ENCODE measurements at regions not wholly inside any gene's neighbourhood (a gene's known extent, or its start where the extent isn't known, plus 50 kb on each side); places are given as distances from the start of the nearest gene placed in this dataset.

- Histone ChIP-seq H3K4me2 (no peak overlapping the region), H3K9me2 (no peaks in the 10 kb centered on the region), H2AFZ (ENCODE audit: low read depth) (no peak overlapping the region), H3F3A (replicated peaks; ENCODE audit: insufficient read depth) (no peaks in the 10 kb centered on the region), H3K36me3 (replicated peaks in 1 of 2; ENCODE audit: control insufficient read depth in 1 of 2, insufficient read depth in 2 of 2, low read length in 1 of 2) (no peaks in the 10 kb centered on the region), H3K27ac (ENCODE audit: low read depth in 2 of 2, low read length in 1 of 2) (no peak overlapping the region), H3K4me3 (ENCODE audit: low read depth in 2 of 2, low read length in 1 of 2) (no peak overlapping the region), H3K27me3 (ENCODE audit: insufficient read depth) (no peaks in the 10 kb centered on the region), H3K9me3 (no peaks in the 10 kb centered on the region), H3K4me1 (ENCODE audit: control insufficient read depth in 1 of 2, insufficient read depth in 2 of 2, low read depth in 1 of 2, low read length in 1 of 2) (peaks cover 0 to 6% of the 10 kb centered on the region in 2 experiments; a peak in 2 of 4 replicates), H4K20me1 (ENCODE audit: insufficient read depth) (no peaks in the 10 kb centered on the region), H3K79me2 (ENCODE audit: insufficient read depth) (no peaks in the 10 kb centered on the region), H3K9ac (no peak overlapping the region)
- DNase-seq = no peak
- ChIA-PET CTCF (interaction anchor here (0.8 kb wide), 1 partner anchor 401 kb away, joined by 3 read pairs; no protein-coding TSS in a partner anchor), POLR2A (no interaction called here)
- TF ChIP-seq ELF1 (IDR thresholded peaks at IDR 0.05) (no peak), EP300 (IDR thresholded peaks at IDR 0.05; ENCODE audit: borderline replicate concordance in 1 of 2, low read depth in 1 of 2, low read length in 1 of 2) (no peak), FOXM1 (IDR thresholded peaks at IDR 0.05; ENCODE audit: low read depth) (no peak), CTCF (IDR thresholded peaks at IDR 0.05) (no peak), REST (IDR thresholded peaks at IDR 0.05; ENCODE audit: low read depth, low read length) (no peak), RCOR1 (IDR thresholded peaks at IDR 0.05; ENCODE audit: low read length) (no peak), RXRA (IDR thresholded peaks at IDR 0.05; ENCODE audit: borderline replicate concordance, low read depth) (no peak), MAX (IDR thresholded peaks at IDR 0.05; ENCODE audit: low read depth) (no peak), GABPA (IDR thresholded peaks at IDR 0.05; ENCODE audit: low read depth) (no peak), SIN3A (IDR thresholded peaks at IDR 0.05; ENCODE audit: borderline replicate concordance, low read depth, low read length) (no peak), EZH2phosphoT487 (IDR thresholded peaks at IDR 0.05; ENCODE audit: borderline replicate concordance, low read depth) (no peak), FOXJ3 (CRISPR knock-in tag; IDR thresholded peaks at IDR 0.05) (no peak)
- WGBS (ENCODE audit: low lambda C conversion rate) = 23% methylated on average over 2 of the region's 2 CpGs
These were observed 119.1 kb upstream of the DTNBP1 start for GRCh38 chr6:15781890-15782289.

GRCh38 chr6:15781333-15781732, 118.5 kb upstream of the DTNBP1 start:
- H2AFZ ChIP-seq (ENCODE audit: low read depth) = no peak overlapping the region
- H3K27ac ChIP-seq (ENCODE audit: low read depth in 2 of 2, low read length in 1 of 2) = no peak overlapping the region
- no peak overlapping the region for H3K4me3 ChIP-seq (ENCODE audit: low read depth in 2 of 2, low read length in 1 of 2)
- H3K9me2 ChIP-seq = no peaks in the 10 kb centered on the region
- 34% methylated on average over 3 of the region's 3 CpGs for WGBS (ENCODE audit: low lambda C conversion rate)
- H3K4me2 ChIP-seq = no peak overlapping the region
- DNase-seq = no peak
- POLR2A ChIA-PET = no interaction called here
- no peaks in the 10 kb centered on the region for H4K20me1 ChIP-seq (ENCODE audit: insufficient read depth)
- no peaks in the 10 kb centered on the region for H3F3A ChIP-seq (replicated peaks; ENCODE audit: insufficient read depth)
- no peak overlapping the region for H3K9ac ChIP-seq
- no peaks in the 10 kb centered on the region for H3K36me3 ChIP-seq (replicated peaks in 1 of 2; ENCODE audit: control insufficient read depth in 1 of 2, insufficient read depth in 2 of 2, low read length in 1 of 2)
- no peaks in the 10 kb centered on the region for H3K79me2 ChIP-seq (ENCODE audit: insufficient read depth)
- no peaks in the 10 kb centered on the region for H3K27me3 ChIP-seq (ENCODE audit: insufficient read depth)
- no peaks in the 10 kb centered on the region for H3K9me3 ChIP-seq
- CTCF ChIA-PET = interaction anchor here (0.9 to 1.4 kb wide), 2 partner anchors 17 to 28 kb away, joined by 3 read pairs; no protein-coding TSS in a partner anchor
- H3K4me1 ChIP-seq (ENCODE audit: control insufficient read depth in 1 of 2, insufficient read depth in 2 of 2, low read depth in 1 of 2, low read length in 1 of 2) = peaks cover 0 to 6% of the 10 kb centered on the region in 2 experiments; a peak in 2 of 4 replicates
- no peak for TF ChIP-seq NFIC (IDR thresholded peaks at IDR 0.05; ENCODE audit: borderline replicate concordance)
- no peak for TF ChIP-seq SMC3 (IDR thresholded peaks at IDR 0.05; ENCODE audit: low read depth, low read length)
- no peak for TF ChIP-seq RAD21 (IDR thresholded peaks at IDR 0.05; ENCODE audit: low read length)
- TF ChIP-seq EZH2phosphoT487 (IDR thresholded peaks at IDR 0.05; ENCODE audit: borderline replicate concordance, low read depth) = no peak
- TF ChIP-seq FOXJ3 (CRISPR knock-in tag; IDR thresholded peaks at IDR 0.05) = no peak
- TF ChIP-seq RXRA (IDR thresholded peaks at IDR 0.05; ENCODE audit: borderline replicate concordance, low read depth) = no peak
- no peak for TF ChIP-seq REST (IDR thresholded peaks at IDR 0.05; ENCODE audit: low read depth, low read length)
- TF ChIP-seq ELF1 (IDR thresholded peaks at IDR 0.05) = no peak
- no peak for TF ChIP-seq GATA2 (CRISPR knock-in tag; IDR thresholded peaks at IDR 0.05)
- no peak for TF ChIP-seq NRF1 (IDR thresholded peaks at IDR 0.05; ENCODE audit: low read depth, low read length)
- TF ChIP-seq RCOR1 (IDR thresholded peaks at IDR 0.05; ENCODE audit: low read length) = no peak
